NCI-H1048 (cell line): ENCODE measurements at regions not wholly inside any gene's neighbourhood (a gene's known extent, or its start where the extent isn't known, plus 50 kb on each side); places are given as distances from the start of the nearest gene placed in this dataset.
"Not testable (repeated sequence)": the region's sequence is repeated elsewhere in the genome, so short reads cannot be mapped to it uniquely, and the experiment has no call there.

Source experiments
- DNase-seq: peaks from one replicate; lab custom pipeline; 2025; lab: John Stamatoyannopoulos, UW

GRCh38 chr9:82116556-82116955 is 128.0 kb downstream of the SPATA31D1 start:
- no peak for DNase-seq

DNA sequence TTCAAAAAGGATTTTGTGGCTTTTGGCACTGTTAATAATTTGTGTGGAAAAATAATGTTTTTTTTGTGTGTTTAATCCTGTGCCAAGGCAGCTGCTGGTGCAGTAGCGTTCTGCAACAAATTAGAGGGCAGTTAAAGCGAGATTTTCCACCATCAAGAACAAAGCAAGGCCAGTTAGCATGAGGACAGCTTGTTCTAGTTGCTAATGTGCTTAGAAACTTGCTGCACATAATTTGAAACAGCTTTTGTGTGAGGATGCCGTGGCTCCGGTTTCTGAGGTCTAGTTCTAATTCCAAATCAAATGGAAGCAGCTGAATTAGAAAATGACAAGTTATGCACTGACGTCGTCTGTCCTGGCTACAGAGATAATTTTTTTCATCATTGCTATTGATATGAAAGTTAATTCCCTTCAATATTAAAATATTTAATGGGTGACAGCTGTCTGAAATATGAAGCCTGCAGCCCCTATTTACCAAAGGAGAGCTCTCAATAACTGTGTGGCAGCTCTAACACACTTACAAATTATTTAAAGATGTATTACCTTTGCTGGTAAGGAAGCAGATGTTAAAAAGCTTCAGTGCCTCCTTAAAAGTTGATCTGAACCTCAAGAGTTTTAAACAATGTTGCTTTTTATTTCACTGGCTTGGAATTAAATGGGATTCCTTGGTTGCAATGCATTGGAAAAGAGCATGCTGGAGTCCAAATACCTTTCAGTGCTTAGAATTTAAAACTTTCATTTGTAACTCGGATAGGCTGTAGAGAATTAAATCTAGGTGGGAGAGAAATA is 128.6 kb downstream of the SPATA31D1 start:
- no peak for DNase-seq

- no peak for DNase-seq
These were observed 134.2 kb downstream of the SPATA31D1 start for GRCh38 chr9:82122731-82123130.

- no peak for DNase-seq
These were observed 135.5 kb downstream of the SPATA31D1 start for GRCh38 chr9:82124090-82124489.

- no peak for DNase-seq
These were observed 137.7 kb downstream of the SPATA31D1 start for GRCh38 chr9:82126256-82126655.

- no peak for DNase-seq
These were observed 138.9 kb downstream of the SPATA31D1 start for GRCh38 chr9:82127465-82127864.

- no peak for DNase-seq
These were observed 139.6 kb downstream of the SPATA31D1 start for GRCh38 chr9:82128011-82128696.

DNA sequence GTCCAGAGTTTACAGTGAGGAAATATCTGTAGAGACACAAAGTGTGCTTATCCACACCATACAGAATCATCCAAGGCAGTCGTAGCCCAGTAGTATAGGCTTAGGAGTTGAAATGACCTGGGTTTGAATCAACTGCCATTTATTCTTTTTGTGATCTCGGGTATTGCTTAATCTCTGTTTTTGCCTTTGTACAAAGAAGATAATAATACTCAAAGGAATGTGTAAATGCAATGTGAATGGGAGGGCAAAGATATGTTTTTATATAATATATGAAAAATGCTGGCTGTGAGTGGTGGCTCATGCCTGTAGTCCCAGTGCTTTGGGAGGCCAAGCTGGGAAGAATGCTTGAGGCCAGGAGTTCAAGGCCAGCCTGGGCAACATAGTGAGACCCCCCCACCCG is 141.1 kb downstream of the SPATA31D1 start:
- no peak for DNase-seq

GRCh38 chr9:82130331-82131042 is 141.9 kb downstream of the SPATA31D1 start:
- no peak for DNase-seq

GRCh38 chr9:82131072-82131471 is 142.5 kb downstream of the SPATA31D1 start:
- DNase-seq = no peak

DNA sequence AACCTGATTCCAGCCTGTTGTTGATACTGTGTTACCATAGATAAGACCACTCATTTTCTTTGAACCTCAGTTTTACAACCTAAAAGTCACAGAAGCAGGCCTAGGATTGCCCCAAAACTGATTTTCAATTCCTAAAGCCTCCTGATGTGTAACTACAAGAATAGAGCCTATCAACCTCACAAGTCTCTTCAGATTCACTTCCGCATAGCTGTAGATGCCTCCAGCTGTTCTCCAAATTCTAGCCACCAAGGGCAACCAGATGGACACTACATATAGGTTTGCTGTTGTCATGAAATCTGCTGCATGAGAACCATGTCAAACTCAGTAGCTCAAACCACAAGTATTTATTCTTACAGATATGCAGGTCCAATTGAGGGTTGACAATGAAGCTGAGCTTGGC is 143.5 kb downstream of the SPATA31D1 start:
- DNase-seq = no peak

GRCh38 chr9:82134010-82134409 is 145.4 kb downstream of the SPATA31D1 start:
- DNase-seq = no peak

DNA sequence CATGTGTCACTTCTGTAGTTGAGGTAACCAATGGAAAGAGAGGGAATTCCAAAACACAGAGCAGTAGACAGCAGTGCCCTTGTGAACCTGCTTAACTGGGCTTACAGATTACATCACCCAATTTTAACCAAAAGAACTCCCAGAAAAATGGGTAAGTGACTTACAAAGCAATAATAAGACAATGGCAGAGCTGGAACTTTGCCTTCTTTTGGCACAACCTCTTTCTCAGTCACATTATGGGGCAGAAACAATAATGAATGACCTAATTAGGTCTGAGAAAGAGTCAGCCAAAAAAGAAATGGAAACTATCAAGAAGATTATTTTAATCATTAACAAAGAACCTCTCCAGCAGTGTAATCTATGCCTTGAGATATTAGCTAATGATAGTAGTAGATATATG is 146.5 kb downstream of the SPATA31D1 start:
- DNase-seq = no peak

DNA sequence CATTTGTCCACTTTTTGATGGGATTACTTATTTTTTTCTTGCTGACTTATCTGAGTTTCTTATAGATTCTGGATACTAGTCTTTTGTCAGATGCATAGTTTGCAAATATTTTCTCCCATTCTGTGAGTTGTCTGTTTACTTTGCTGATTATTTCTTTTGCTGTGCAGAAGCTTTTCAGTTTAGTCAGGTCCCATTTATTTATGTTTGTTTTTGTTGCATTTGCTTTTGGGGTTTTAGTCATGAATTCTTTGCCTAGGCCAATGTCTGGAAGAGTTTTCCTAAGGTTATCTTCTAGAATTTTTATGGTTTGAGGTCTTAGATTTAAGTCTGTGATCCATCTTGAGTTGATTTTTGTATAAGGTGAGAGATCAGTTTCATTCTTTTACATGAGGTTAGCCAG is 149.5 kb downstream of the SPATA31D1 start:
- not testable (repeated sequence) for DNase-seq

GRCh38 chr9:82140471-82140870 is 151.9 kb downstream of the SPATA31D1 start:
- no peak for DNase-seq

DNA sequence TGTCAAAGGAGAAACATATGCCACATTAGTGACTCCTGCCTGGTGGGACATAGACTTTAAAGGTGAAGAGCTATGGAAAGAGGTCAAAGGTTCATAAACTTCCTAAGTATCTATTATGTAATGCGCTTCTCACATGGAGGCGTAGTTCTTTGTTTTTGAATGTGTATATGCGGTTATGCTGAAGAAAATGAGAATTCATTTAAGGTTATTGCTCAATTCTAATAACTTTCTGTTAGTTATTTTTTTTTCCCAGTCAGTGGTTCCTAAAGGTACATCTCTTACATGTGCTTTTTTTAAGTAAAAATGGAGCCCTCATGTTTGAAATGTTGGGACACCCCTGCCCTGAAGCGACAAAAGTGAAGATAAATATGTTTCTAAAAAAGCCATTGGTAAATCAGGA is 156.2 kb downstream of the SPATA31D1 start:
- no peak for DNase-seq

GRCh38 chr9:82146677-82147076 is 158.1 kb downstream of the SPATA31D1 start:
- DNase-seq = no peak

- no peak for DNase-seq
These were observed 159.3 kb downstream of the SPATA31D1 start for GRCh38 chr9:82147798-82148425.

GRCh38 chr9:82148426-82148810 is 159.8 kb downstream of the SPATA31D1 start:
- no peak for DNase-seq

DNA sequence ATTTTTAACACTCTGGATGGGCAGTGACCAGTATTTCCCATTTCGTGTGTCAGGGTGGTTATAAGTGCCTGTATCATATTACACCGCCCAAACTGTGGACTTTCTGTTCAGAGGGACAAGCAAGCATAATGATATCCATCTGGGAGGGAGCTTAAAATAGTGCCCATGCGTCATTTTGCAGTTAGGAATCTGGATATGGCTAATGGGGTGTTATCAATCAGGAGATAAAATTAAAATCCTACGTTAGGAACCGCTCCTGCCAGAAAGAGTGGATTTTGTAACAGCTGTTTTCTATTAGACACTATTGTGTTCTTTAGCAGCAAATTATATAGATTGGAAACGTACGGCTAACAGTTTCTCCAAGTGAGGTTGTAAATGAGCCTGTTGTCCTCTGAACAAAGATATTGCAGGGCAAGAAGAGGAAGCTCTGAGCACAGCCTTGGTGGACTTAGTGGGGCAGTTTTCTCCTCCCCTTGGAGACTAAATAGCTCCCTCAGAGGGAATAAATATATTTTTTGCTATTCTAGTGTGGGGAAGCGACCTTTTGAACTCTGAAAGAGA is 160.4 kb downstream of the SPATA31D1 start:
- DNase-seq = peak; percentile 38

DNA sequence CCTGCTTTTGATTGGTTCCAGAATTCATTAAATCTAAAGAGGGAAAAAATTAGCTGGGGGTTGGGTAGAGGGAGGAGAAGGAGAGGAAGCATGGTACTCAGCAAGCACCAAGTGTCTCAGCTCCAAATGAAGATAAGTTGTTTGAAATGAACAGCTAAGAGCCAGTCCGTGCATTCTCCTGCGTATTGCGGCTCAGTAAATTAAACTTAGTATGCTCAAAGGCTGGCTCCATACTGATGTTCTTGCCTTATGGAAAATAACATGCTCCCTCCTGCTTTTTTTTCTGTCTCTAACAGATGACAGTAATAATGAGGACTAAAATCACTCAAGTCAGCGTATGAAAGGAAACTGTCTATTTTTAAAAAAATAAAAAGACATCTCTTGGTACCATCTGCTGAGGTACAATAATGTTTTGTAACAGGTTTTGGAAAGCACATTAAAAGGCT is 161.0 kb downstream of the SPATA31D1 start:
- DNase-seq = no peak

- no peak for DNase-seq
These were observed 163.6 kb downstream of the SPATA31D1 start for GRCh38 chr9:82152181-82152580.
